Ureter (tissue), 1 donor: ENCODE measurements at regions not wholly inside any gene's neighbourhood (a gene's known extent, or its start where the extent isn't known, plus 50 kb on each side); places are given as distances from the start of the nearest gene placed in this dataset.
"Not testable (repeated sequence)": the region's sequence is repeated elsewhere in the genome, so short reads cannot be mapped to it uniquely, and the experiment has no call there.

Source experiments
- DNase-seq: peaks from one replicate; pipeline ENCODE4 v3.0.0-alpha.2; 2020; ENCODE audit warnings: low spot score
- donor health status: DM: yes; HTN: yes; CAD: no.

DNA sequence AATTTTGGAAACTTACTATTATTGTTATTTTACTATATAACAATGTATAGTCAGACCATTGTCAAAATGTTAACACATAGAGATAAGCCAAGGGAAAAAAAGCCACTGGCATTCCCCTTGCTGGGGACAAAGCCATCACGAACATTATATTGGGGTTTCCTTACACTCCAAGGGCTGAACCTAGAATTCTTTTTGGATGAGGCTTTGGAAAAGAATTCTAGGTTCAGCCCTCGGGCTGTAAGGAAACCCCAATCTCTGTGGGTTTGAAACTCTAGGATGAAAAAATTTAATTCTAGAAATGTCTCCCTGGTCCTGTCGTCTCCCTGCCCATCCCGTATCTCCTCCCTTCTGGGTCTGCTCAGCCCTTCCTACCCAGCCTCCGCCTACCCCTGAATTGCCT, 67.0 kb upstream of the SMAD6 start:
- no peak for DNase-seq

GRCh38 chr15:66635817-66636216, 66.2 kb upstream of the SMAD6 start:
- no peak for DNase-seq

DNA sequence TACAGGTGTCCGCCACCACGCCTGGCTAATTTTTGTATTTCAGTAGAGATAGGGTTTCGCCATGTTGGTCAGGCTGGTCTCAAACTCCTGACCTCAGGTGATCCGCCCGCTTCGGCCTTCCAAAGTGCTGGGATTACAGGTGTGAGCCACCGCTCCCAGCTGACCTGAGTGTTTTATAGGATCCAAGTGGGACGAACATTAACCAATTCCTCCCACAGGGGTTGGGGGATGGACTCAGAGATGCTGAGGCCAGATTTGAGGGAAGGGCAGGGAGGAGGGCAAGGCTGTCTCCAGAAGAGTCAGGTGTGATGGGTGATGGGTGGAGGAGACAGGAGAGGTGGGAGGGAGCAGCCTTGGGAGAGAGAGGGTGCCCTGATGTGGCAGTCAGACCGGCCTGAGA, 65.0 kb upstream of the SMAD6 start:
- DNase-seq: not testable (repeated sequence)

GRCh38 chr15:66638377-66638776, 63.7 kb upstream of the SMAD6 start:
- DNase-seq: no peak

- no peak for DNase-seq
Observed at GRCh38 chr15:66641485-66642315, 60.3 kb upstream of the SMAD6 start.

DNA sequence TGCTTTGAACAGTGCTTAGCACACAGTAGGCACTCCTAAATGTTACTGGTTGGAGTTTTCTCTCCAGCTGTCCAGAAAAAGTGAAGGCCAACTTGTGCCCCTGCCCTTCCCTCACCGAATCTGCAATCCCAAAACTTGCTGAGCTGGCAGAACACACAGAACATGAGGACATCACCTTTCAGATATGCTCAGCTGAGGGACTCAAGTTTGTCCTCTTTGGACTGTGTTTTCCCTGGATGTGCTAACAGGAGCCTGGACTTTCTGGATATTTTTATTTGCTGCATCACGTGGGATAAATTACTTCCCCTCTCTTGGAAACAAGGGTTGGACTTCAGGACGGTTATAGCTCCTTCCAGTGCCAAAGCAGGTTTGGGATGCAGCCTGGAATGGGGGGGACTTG, 59.5 kb upstream of the SMAD6 start:
- DNase-seq: no peak

DNA sequence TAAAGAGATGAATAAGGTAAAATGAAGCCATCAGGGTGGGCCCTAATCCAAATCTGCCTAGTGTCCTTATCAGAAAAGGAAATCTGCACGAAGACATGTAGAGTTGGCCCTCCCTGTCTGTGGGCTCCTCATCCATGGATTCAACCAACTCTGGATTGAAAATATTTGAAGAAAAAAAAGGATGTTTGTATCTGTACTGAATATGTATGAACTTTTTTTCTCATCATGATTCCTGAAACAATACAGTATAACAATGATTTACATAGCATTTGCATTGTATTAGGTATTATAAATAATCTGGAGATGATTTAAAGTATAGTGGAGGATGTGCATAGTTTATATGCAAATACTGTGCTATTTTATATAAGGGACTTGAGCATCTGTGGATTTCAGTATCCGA, 59.0 kb upstream of the SMAD6 start:
- DNase-seq: no peak

- no peak for DNase-seq
Observed at GRCh38 chr15:66644000-66644787, 57.8 kb upstream of the SMAD6 start.

DNA sequence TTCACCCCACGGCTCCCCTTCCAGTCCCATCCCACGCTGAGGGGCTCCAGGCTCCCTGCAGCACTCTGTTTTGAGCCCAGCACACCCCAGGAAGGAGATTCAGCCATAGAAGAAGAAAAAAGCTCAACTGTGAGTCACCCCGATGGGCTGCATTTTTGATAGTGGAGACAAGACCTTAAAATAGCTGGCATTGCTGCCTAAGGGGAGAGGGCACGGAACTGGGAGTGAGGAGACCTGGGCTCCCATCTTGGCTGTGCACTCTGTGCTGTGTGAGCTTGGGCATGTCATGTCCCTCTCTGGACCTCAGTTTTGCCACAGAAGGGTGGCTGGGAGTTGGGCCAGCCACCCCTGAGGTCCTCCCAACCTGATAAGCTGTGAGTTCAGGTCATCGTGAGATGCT, 57.2 kb upstream of the SMAD6 start:
- DNase-seq: no peak

DNA sequence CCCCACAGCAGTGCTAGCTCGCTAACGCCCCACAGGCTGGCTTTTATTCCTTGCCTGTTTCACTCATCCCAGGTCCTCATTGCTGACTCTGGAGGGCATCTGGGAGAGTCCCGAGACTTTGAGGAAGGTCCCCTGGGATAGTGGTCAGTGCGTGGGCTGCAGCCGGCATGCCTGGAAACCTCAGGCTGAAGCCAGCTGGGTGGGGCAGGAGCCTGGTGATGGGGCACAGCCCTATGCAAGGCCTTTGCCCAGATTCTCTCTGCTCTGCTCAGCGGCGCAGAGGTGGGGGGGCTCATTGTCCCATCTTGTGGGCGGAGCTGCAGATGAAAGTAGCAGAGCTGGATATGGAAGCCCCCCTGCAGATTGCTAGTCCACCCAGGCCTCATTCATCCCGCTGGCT, 55.7 kb upstream of the SMAD6 start:
- no peak for DNase-seq

GRCh38 chr15:66646799-66647198, 55.2 kb upstream of the SMAD6 start:
- DNase-seq: no peak

DNA sequence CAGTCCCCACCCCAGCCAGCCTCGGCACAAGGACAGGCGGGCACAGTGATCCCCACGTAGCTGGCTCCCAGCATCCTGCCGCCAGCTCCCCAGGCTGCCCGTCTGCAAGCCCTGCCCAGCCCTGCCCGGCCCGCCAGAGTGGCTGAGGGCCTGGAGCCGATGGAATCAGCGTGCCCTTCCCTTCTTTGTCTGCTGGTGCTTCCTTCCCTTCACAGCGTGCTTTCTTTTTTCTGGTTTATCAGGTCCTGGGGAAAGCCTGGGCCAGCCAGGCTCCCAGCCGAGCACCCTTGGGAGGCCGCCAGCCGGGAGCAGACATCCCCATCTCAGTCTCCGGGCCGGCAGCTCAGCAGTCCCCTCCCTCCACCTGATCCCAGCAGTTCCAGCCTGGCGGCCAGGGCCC, 54.7 kb upstream of the SMAD6 start:
- DNase-seq: peak; percentile 57

GRCh38 chr15:66648588-66648987, 53.4 kb upstream of the SMAD6 start:
- DNase-seq: no peak

GRCh38 chr15:66649235-66649984, 52.6 kb upstream of the SMAD6 start:
- no peak for DNase-seq

- no peak for DNase-seq
Observed at GRCh38 chr15:66650433-66650832, 51.6 kb upstream of the SMAD6 start.

- DNase-seq: no peak
Observed at GRCh38 chr15:66651198-66651597, 50.8 kb upstream of the SMAD6 start.

DNA sequence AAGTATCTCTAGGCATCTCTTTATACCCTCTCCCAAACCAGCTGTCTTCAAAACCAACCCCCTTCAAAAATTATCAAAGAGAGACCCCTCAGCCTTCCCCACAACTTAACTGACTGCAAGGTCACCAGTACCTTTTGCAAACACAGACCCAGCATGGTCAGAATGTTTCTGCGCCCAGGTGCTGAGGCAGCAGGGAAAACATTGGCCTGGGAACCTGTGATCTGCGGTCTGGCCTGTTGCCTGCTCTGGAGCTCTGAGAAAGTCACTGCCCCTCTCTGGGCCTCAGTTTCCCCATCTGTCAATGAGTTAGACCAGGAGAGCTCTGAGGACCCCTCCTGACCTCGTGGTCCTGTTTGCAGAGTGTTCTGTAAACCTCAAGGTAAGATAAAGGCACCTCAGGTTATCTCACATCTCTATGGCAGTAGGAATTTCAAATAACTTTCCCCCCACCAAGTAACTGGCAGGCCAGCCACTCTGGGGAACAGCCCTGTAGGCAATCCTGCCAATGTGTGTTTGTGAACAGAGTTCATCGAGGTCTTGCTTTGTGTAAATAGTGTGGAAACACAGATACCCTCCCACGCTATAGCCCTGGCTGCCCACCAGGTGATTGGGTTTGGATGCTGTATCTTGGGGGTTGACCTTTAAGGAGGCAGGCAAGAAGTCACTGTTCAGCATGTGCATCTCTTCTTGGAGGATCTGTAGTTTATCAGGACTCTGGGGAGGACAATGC, 50.0 kb upstream of the SMAD6 start:
- DNase-seq: no peak
